Endothelial cell of umbilical vein (primary cell): ENCODE measurements at regions not wholly inside any gene's neighbourhood (a gene's known extent, or its start where the extent isn't known, plus 50 kb on each side); places are given as distances from the start of the nearest gene placed in this dataset.

Experiments
- BruUV-seq: library from RNA; stranded (reverse); fragments of 400-500 nt; replicated peaks from 2 replicates; lab custom pipeline; 2021; lab: Mats Ljungman, UMichigan
- CTCF ChIA-PET: fragments of 300-600, 350-600 bp; sonication (Branson Sonifier 250); formaldehyde crosslinking; loops from one replicate; lab custom pipeline; 2021; ENCODE audit warnings: antibody characterized with exemption, inconsistent platforms; lab: Charles Lee
- POLR2A ChIA-PET: fragments of 300-600, 350-600 bp; sonication (Branson Sonifier 250); formaldehyde crosslinking; loops from one replicate; lab custom pipeline; 2021; ENCODE audit warnings: antibody characterized with exemption, inconsistent platforms; lab: Charles Lee
- DNase-seq: peaks from one replicate; pipeline ENCODE4 v3.0.0-alpha.2; 2011; ENCODE audit warnings: low read depth, low spot score
- FAIRE-seq: peaks from 2 replicates; lab custom pipeline; 2011; peaks lifted over from hg19 to GRCh38; lab: Jason Lieb, UNC
- H2AFZ ChIP-seq: 2 replicates; pipeline ENCODE4 v1.6.0; 2012; ENCODE audit warnings: low read depth, low read length, control low read depth, inconsistent platforms
- H3K27ac ChIP-seq: 2 replicates; pipeline ENCODE4 v1.5.1; 2011; ENCODE audit warnings: low read depth, mild to moderate bottlenecking, control low read depth, low read length, moderate library complexity; ENCODE audit not compliant: insufficient read depth
- H3K27me3 ChIP-seq, 2 experiments: 2 replicates each; pipeline versions ENCODE4 v1.6.0 to v1.6.1; 2011; ENCODE audit warnings: low read length in 2 of 2, mixed read lengths in 1 of 2; ENCODE audit not compliant: control insufficient read depth in 2 of 2, insufficient read depth in 2 of 2
- H3K36me3 ChIP-seq, 2 experiments: 2 replicates in 1 of 2; 3 replicates in 1 of 2; pipeline ENCODE4 v1.5.1; 2011; ENCODE audit warnings: low read length in 2 of 2, mild to moderate bottlenecking in 1 of 2, moderate library complexity in 1 of 2; ENCODE audit not compliant: control insufficient read depth in 2 of 2, insufficient read depth in 2 of 2; ENCODE audit errors: extremely low read depth in 1 of 2
- H3K4me1 ChIP-seq: 3 replicates; pipeline ENCODE4 v1.5.1; 2011; ENCODE audit warnings: mild to moderate bottlenecking, low read length; ENCODE audit not compliant: control insufficient read depth, insufficient read depth; ENCODE audit errors: extremely low read depth
- H3K4me2 ChIP-seq: 2 replicates; pipeline ENCODE4 v1.6.1; 2011; ENCODE audit warnings: low read length, control low read depth, mixed read lengths; ENCODE audit not compliant: insufficient read depth
- H3K4me3 ChIP-seq, 3 experiments: fragments of 200-600 bp in 1 of 3; sonication (generic), shearing (Covaris generic) in 1 of 3; replicated peaks in 1 of 3; 2 replicates each; pipeline ENCODE4 v1.5.1; 2011 to 2016; ENCODE audit warnings: control low read depth in 3 of 3, low read length in 3 of 3, mild to moderate bottlenecking in 2 of 3, inconsistent platforms in 1 of 3, low read depth in 1 of 3, moderate library complexity in 1 of 3; ENCODE audit not compliant: insufficient read depth in 1 of 3
- H3K79me2 ChIP-seq: 2 replicates; pipeline ENCODE4 v1.6.0; 2012; ENCODE audit warnings: low read length, inconsistent platforms; ENCODE audit not compliant: control insufficient read depth, insufficient read depth
- H3K9ac ChIP-seq: replicated peaks from 2 replicates; pipeline ENCODE3; 2011; ENCODE audit warnings: low read length, control low read depth; ENCODE audit not compliant: insufficient read depth; ENCODE audit errors: extremely low read depth
- H3K9me1 ChIP-seq: replicated peaks from 3 replicates; pipeline ENCODE4 v1.6.0; 2011; ENCODE audit warnings: mild to moderate bottlenecking, low read length; ENCODE audit not compliant: control insufficient read depth, insufficient read depth; ENCODE audit errors: extremely low read depth
- H3K9me3 ChIP-seq: replicated peaks from 2 replicates; pipeline ENCODE4 v1.5.1; 2012; ENCODE audit warnings: low read length, inconsistent platforms; ENCODE audit not compliant: control insufficient read depth, insufficient read depth
- H4K20me1 ChIP-seq: replicated peaks from 2 replicates; pipeline ENCODE3; 2011; ENCODE audit warnings: mild to moderate bottlenecking, low read length; ENCODE audit not compliant: control insufficient read depth, insufficient read depth; ENCODE audit errors: extremely low read depth
- CTCF ChIP-seq, 2 donors: IDR thresholded peaks; 1 replicate in 1 of 2; 2 replicates in 1 of 2; pipeline ENCODE4 v1.5.1; 2011; ENCODE audit warnings: low read length in 2 of 2, mild to moderate bottlenecking in 2 of 2, moderate library complexity in 2 of 2, control low read depth in 1 of 2, inconsistent platforms in 1 of 2, low read depth in 1 of 2; ENCODE audit not compliant: insufficient read depth in 1 of 2; ENCODE audit errors: extremely low read depth in 1 of 2
- EZH2 ChIP-seq: IDR thresholded peaks from 2 replicates; pipeline ENCODE4 v1.6.1; 2012; ENCODE audit warnings: borderline replicate concordance, low read depth, mild to moderate bottlenecking, moderate library complexity, low read length, inconsistent platforms; ENCODE audit not compliant: severe bottlenecking
- FOS ChIP-seq: IDR thresholded peaks from 2 replicates; pipeline ENCODE4 v1.6.1; 2011; ENCODE audit warnings: mild to moderate bottlenecking, low read length, moderate library complexity, borderline replicate concordance; ENCODE audit not compliant: insufficient read depth
- GATA2 ChIP-seq: IDR thresholded peaks from 2 replicates; pipeline ENCODE4 v1.7.0; 2011; ENCODE audit warnings: low read depth, mild to moderate bottlenecking, moderate library complexity, mixed read lengths, low read length; ENCODE audit not compliant: insufficient read length, insufficient read depth
- JUN ChIP-seq: IDR thresholded peaks from 2 replicates; pipeline ENCODE4 v1.6.1; 2011; ENCODE audit warnings: borderline replicate concordance, low read depth; ENCODE audit not compliant: insufficient read length, insufficient read depth
- MAX ChIP-seq: IDR thresholded peaks from 2 replicates; pipeline ENCODE4 v1.6.1; 2011; ENCODE audit not compliant: insufficient read depth, insufficient read length
- MYC ChIP-seq: IDR thresholded peaks from one replicate; pipeline ENCODE4 v1.6.1; 2011; ENCODE audit warnings: mild to moderate bottlenecking, low read depth, low read length
- POLR2A ChIP-seq: IDR thresholded peaks from 2 replicates; pipeline ENCODE4 v1.6.1; 2012; ENCODE audit warnings: low read depth, mild to moderate bottlenecking, control low read depth, low read length
- POLR2AphosphoS5 ChIP-seq: IDR thresholded peaks from 2 replicates; pipeline ENCODE4 v1.6.1; 2012; ENCODE audit warnings: low read depth, mild to moderate bottlenecking, control low read depth, low read length, moderate library complexity; ENCODE audit not compliant: insufficient read depth
- dilution Hi-C: fragments of 300-500 bp; cut with MboI; formaldehyde crosslinking; loops from one replicate; pipeline ENCODE4 v1.15.0; 2019; ENCODE audit warnings: low sequenced_read_pairs; ENCODE audit not compliant: extremely low pct_ligation_motif_present
- intact Hi-C: fragments of 100-400 bp; cut with micrococcal nuclease; formaldehyde crosslinking; loops from one replicate; pipeline ENCODE4 v1.10.0; 2022

GRCh38 chr18:66410692-66411091 lies 193.2 kb downstream of the CDH19 start:
- Histone ChIP-seq H3K4me3 (no peak overlapping the region), H2AFZ (no peak overlapping the region), H3K27ac (no peak overlapping the region), H3K4me1 (no peaks in the 10 kb centered on the region), H3K36me3 (no peaks in the 10 kb centered on the region), H3K4me2 (no peak overlapping the region), H3K27me3 (no peaks in the 10 kb centered on the region), H3K79me2 (no peaks in the 10 kb centered on the region), H4K20me1 (no peaks in the 10 kb centered on the region), H3K9me1 (no peaks in the 10 kb centered on the region), H3K9me3 (peaks cover 2% of the 10 kb centered on the region), H3K9ac (no peak overlapping the region)
- POLR2A ChIA-PET = no interaction called here
- DNase-seq (no peak), FAIRE-seq (no peak)
- dilution Hi-C loops (no loop called here), intact Hi-C loops (no loop called here)
- CTCF ChIA-PET = no interaction called here
- no peak for TF ChIP-seq MAX
- TF ChIP-seq MYC = no peak
- TF ChIP-seq POLR2AphosphoS5 = no peak
- TF ChIP-seq JUN = no peak
- TF ChIP-seq EZH2 = no peak
- no peak for TF ChIP-seq GATA2
- no peak for TF ChIP-seq POLR2A
- no peak for TF ChIP-seq CTCF (IDR thresholded peaks at IDR 0.05; ENCODE audit: extremely low read depth in 1 of 2, insufficient read depth in 1 of 2, low read depth in 1 of 2, low read length in 2 of 2)
- TF ChIP-seq FOS = no peak
- no TSS peak for BruUV-seq
